ENCODE measurements at regions not wholly inside any gene's neighbourhood (a gene's known extent, or its start where the extent isn't known, plus 50 kb on each side); places are given as distances from the start of the nearest gene placed in this dataset.

- TF ChIP-seq, protein P1, sequence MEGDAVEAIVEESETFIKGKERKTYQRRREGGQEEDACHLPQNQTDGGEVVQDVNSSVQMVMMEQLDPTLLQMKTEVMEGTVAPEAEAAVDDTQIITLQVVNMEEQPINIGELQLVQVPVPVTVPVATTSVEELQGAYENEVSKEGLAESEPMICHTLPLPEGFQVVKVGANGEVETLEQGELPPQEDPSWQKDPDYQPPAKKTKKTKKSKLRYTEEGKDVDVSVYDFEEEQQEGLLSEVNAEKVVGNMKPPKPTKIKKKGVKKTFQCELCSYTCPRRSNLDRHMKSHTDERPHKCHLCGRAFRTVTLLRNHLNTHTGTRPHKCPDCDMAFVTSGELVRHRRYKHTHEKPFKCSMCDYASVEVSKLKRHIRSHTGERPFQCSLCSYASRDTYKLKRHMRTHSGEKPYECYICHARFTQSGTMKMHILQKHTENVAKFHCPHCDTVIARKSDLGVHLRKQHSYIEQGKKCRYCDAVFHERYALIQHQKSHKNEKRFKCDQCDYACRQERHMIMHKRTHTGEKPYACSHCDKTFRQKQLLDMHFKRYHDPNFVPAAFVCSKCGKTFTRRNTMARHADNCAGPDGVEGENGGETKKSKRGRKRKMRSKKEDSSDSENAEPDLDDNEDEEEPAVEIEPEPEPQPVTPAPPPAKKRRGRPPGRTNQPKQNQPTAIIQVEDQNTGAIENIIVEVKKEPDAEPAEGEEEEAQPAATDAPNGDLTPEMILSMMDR (IDR thresholded peaks at IDR 0.05; ENCODE audit: insufficient read depth, low read length, severe bottlenecking) = no peak
- FAIRE-seq (no peak), DNase-seq (ENCODE audit: low read depth) (no peak)
- Histone ChIP-seq H3K27me3 (ENCODE audit: control insufficient read depth, insufficient read depth, low read length) (no peaks in the 10 kb centered on the region), H3K36me3 (ENCODE audit: control insufficient read depth, insufficient read depth, low read length) (no peaks in the 10 kb centered on the region), H3K4me3 (ENCODE audit: low read depth, low read length) (no peak overlapping the region)
Measured at GRCh38 chr22:48507595-48508350, 1319.9 kb downstream of the BRD1 start.

GRCh38 chr22:48507171-48507570 is 1320.5 kb downstream of the BRD1 start:
- DNase-seq (ENCODE audit: low read depth) (no peak), FAIRE-seq (no peak)
- H3K4me3 ChIP-seq (ENCODE audit: low read depth, low read length) = no peak overlapping the region
- TF ChIP-seq, protein P1 (IDR thresholded peaks at IDR 0.05; ENCODE audit: insufficient read depth, low read length, severe bottlenecking) = no peak
- H3K27me3 ChIP-seq (ENCODE audit: control insufficient read depth, insufficient read depth, low read length) = no peaks in the 10 kb centered on the region
- no peaks in the 10 kb centered on the region for H3K36me3 ChIP-seq (ENCODE audit: control insufficient read depth, insufficient read depth, low read length)

GRCh38 chr22:48506506-48507145 is 1321.0 kb downstream of the BRD1 start:
- DNase-seq (ENCODE audit: low read depth) = no peak
- Histone ChIP-seq H3K27me3 (ENCODE audit: control insufficient read depth, insufficient read depth, low read length) (no peaks in the 10 kb centered on the region), H3K36me3 (ENCODE audit: control insufficient read depth, insufficient read depth, low read length) (no peaks in the 10 kb centered on the region), H3K4me3 (ENCODE audit: low read depth, low read length) (no peak overlapping the region)
- TF ChIP-seq, protein P1 (IDR thresholded peaks at IDR 0.05; ENCODE audit: insufficient read depth, low read length, severe bottlenecking) = no peak
- no peak for FAIRE-seq

DNA sequence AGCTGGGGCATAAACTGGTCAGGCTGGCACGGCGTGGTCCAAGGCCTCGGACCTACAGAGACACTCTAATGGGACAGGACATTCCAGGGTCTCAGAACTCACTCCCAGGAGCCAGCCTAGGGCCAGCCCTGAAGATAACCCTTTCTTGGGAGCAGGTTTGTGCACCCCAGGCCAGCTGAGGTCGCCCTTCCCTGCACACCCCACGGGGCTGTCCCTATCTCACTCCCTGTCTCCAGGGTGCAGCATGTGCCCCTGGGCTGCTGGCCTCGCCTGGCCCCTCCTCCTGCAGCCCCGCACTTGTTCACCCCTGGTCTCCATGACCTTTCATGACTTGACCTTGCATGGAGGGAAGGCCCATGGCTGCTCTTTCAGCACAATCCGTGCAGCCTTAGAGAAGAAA is 1321.8 kb downstream of the BRD1 start:
- Histone ChIP-seq H3K4me3 (ENCODE audit: low read depth, low read length) (no peak overlapping the region), H3K36me3 (ENCODE audit: control insufficient read depth, insufficient read depth, low read length) (no peaks in the 10 kb centered on the region), H3K27me3 (ENCODE audit: control insufficient read depth, insufficient read depth, low read length) (no peaks in the 10 kb centered on the region)
- FAIRE-seq (no peak), DNase-seq (ENCODE audit: low read depth) (no peak)
- TF ChIP-seq, protein P1 (IDR thresholded peaks at IDR 0.05; ENCODE audit: insufficient read depth, low read length, severe bottlenecking) = no peak

- no peaks in the 10 kb centered on the region for H3K27me3 ChIP-seq (ENCODE audit: control insufficient read depth, insufficient read depth, low read length)
- no peak overlapping the region for H3K4me3 ChIP-seq (ENCODE audit: low read depth, low read length)
- TF ChIP-seq, protein P1 (IDR thresholded peaks at IDR 0.05; ENCODE audit: insufficient read depth, low read length, severe bottlenecking) = no peak
- DNase-seq (ENCODE audit: low read depth) (no peak), FAIRE-seq (no peak)
- no peaks in the 10 kb centered on the region for H3K36me3 ChIP-seq (ENCODE audit: control insufficient read depth, insufficient read depth, low read length)
Measured at GRCh38 chr22:48504519-48505140, 1323.0 kb downstream of the BRD1 start.

Data from bronchial epithelial cell (primary cell).